Neural cell (in vitro differentiated cells): ENCODE measurements at regions not wholly inside any gene's neighbourhood (a gene's known extent, or its start where the extent isn't known, plus 50 kb on each side); places are given as distances from the start of the nearest gene placed in this dataset.

Source experiments
- EP300 ChIP-seq: fragments of 450-650 bp; conservative IDR thresholded peaks from 2 replicates; pipeline ENCODE4 v1.6.1; 2014; ENCODE audit warnings: antibody characterized with exemption, mild to moderate bottlenecking, moderate library complexity; ENCODE audit not compliant: poor library complexity, severe bottlenecking
- EZH2 ChIP-seq: fragments of 200-600, 300-800 bp; shearing (Covaris generic), sonication (generic); IDR thresholded peaks from 2 replicates; pipeline ENCODE4 v1.6.1; 2014; ENCODE audit warnings: antibody characterized with exemption, low read length, borderline replicate concordance, mild to moderate bottlenecking; ENCODE audit not compliant: insufficient read depth, poor library complexity, severe bottlenecking
- MXI1 ChIP-seq: fragments of 450-650 bp; conservative IDR thresholded peaks from 2 replicates; pipeline ENCODE4 v1.6.1; 2014; ENCODE audit warnings: antibody characterized with exemption, mild to moderate bottlenecking; ENCODE audit not compliant: poor library complexity, severe bottlenecking
- TF ChIP-seq, protein P1 (sequence below): IDR thresholded peaks from 2 replicates; pipeline ENCODE4 v1.6.1; 2012; ENCODE audit warnings: borderline replicate concordance
- TF ChIP-seq, protein P2 (sequence below): fragments of 450-650 bp; IDR thresholded peaks from 2 replicates; pipeline ENCODE4 v1.5.1; 2014; ENCODE audit warnings: antibody characterized with exemption, mild to moderate bottlenecking, moderate library complexity; ENCODE audit not compliant: poor library complexity, severe bottlenecking

- TF ChIP-seq, protein P1, sequence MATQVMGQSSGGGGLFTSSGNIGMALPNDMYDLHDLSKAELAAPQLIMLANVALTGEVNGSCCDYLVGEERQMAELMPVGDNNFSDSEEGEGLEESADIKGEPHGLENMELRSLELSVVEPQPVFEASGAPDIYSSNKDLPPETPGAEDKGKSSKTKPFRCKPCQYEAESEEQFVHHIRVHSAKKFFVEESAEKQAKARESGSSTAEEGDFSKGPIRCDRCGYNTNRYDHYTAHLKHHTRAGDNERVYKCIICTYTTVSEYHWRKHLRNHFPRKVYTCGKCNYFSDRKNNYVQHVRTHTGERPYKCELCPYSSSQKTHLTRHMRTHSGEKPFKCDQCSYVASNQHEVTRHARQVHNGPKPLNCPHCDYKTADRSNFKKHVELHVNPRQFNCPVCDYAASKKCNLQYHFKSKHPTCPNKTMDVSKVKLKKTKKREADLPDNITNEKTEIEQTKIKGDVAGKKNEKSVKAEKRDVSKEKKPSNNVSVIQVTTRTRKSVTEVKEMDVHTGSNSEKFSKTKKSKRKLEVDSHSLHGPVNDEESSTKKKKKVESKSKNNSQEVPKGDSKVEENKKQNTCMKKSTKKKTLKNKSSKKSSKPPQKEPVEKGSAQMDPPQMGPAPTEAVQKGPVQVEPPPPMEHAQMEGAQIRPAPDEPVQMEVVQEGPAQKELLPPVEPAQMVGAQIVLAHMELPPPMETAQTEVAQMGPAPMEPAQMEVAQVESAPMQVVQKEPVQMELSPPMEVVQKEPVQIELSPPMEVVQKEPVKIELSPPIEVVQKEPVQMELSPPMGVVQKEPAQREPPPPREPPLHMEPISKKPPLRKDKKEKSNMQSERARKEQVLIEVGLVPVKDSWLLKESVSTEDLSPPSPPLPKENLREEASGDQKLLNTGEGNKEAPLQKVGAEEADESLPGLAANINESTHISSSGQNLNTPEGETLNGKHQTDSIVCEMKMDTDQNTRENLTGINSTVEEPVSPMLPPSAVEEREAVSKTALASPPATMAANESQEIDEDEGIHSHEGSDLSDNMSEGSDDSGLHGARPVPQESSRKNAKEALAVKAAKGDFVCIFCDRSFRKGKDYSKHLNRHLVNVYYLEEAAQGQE: no peak
- TF ChIP-seq, protein P2, sequence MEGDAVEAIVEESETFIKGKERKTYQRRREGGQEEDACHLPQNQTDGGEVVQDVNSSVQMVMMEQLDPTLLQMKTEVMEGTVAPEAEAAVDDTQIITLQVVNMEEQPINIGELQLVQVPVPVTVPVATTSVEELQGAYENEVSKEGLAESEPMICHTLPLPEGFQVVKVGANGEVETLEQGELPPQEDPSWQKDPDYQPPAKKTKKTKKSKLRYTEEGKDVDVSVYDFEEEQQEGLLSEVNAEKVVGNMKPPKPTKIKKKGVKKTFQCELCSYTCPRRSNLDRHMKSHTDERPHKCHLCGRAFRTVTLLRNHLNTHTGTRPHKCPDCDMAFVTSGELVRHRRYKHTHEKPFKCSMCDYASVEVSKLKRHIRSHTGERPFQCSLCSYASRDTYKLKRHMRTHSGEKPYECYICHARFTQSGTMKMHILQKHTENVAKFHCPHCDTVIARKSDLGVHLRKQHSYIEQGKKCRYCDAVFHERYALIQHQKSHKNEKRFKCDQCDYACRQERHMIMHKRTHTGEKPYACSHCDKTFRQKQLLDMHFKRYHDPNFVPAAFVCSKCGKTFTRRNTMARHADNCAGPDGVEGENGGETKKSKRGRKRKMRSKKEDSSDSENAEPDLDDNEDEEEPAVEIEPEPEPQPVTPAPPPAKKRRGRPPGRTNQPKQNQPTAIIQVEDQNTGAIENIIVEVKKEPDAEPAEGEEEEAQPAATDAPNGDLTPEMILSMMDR: no peak
- no peak for TF ChIP-seq EZH2
- no peak for TF ChIP-seq EP300
- no peak for TF ChIP-seq MXI1
Observed at GRCh38 chr5:120093178-120093577, 370.9 kb upstream of the PRR16 start.
